Activated T-helper 9 cell treated with anti-CD3 and anti-CD28 coated beads, Interleukin-2, amount 50 U/mL, for 16 hours (primary cell): ENCODE measurements at regions not wholly inside any gene's neighbourhood (a gene's known extent, or its start where the extent isn't known, plus 50 kb on each side); places are given as distances from the start of the nearest gene placed in this dataset.
"Not testable (repeated sequence)": the region's sequence is repeated elsewhere in the genome, so short reads cannot be mapped to it uniquely, and the experiment has no call there.

Experiments used
- DNase-seq: peaks from one replicate; pipeline ENCODE4 v3.0.0-alpha.2; 2020; ENCODE audit warnings: low read depth

DNA sequence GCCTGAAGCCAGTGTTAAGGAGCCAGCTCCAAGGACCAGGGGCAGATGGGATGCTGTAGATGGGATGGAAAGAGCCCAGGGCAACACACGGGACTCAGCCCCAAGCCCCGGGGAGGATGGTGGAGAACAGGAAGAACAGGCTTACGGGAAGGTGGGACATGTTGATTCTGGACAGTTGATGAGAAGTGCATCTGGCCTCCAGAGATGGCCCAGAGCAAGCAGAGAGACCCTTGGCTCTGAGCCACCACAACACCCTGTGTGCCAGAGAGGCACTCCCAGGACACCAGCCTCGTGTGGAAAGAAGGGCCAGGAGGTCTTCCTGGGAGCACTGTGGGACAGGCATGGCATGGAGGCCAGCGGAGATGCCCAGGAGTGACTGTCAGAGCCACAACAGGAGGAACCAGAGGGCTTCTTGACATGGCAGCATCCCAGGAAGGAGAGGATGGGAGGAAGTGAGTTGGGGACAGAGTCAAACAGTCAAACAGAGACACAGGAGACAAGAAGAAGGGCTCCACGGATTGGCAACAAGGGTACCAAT, 156.3 kb upstream of the MVB12B start:
- DNase-seq = no peak

DNA sequence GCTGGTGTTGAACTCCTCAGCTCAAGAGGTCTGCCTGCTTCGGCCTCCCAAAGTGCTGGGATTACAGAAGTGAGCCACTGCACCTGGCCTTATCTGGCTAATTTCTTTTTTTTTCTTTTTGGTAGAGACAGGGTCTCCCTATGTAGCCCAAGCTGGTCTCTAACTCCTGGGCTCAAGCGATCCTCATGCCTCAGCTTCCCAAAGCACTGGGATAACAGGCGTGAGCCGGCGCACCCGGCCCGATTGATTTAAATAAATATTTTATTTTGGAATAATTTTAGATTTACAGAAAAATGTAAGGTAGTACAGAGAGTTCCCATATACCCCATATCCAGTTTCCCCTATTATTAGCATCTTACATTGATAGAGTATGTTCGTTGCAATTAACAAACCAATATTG, 155.0 kb upstream of the MVB12B start:
- no peak for DNase-seq

- no peak for DNase-seq
Measured at GRCh38 chr9:126173401-126173800, 153.2 kb upstream of the MVB12B start.

DNA sequence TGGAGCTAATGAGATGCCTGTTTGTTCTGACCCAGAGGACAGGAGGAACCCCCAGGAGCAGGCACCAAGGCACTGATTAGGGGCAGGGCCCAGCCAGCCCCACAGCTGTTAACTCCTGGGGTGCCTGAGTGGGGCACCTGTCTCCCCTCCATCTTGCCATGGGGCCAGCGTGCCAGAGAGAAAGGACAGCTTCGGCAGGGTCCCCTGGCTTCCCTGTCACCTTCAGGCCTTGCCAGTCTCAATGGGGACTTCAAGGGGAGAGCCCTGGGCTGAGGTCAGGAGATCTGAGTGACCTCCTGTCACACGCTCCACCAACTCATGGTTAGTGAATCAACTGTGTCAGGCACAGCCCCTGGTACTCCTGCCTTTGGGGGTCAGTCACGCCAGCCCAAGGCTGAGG, 152.7 kb upstream of the MVB12B start:
- no peak for DNase-seq

GRCh38 chr9:126183266-126183665, 143.4 kb upstream of the MVB12B start:
- no peak for DNase-seq

DNA sequence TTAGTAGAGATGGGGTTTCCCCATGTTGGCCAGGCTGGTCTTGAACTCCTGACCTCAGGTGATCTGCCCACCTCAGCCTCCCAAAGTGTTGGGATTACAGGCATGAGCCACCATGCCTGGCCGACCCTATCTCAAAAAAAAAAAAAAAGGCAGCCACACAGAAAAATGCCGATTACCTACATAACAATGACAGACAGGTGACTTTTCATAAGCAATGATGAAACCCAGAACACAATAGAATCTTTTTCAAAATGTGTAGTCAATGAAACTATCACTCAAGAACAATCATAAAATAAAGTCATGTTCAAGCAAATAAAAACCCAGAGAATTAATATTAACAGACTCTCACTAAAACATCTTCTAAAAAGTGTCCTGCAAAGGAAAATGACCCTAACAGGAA, 135.6 kb upstream of the MVB12B start:
- DNase-seq = not testable (repeated sequence)

- DNase-seq = no peak
Measured at GRCh38 chr9:126198854-126199253, 127.8 kb upstream of the MVB12B start.

DNA sequence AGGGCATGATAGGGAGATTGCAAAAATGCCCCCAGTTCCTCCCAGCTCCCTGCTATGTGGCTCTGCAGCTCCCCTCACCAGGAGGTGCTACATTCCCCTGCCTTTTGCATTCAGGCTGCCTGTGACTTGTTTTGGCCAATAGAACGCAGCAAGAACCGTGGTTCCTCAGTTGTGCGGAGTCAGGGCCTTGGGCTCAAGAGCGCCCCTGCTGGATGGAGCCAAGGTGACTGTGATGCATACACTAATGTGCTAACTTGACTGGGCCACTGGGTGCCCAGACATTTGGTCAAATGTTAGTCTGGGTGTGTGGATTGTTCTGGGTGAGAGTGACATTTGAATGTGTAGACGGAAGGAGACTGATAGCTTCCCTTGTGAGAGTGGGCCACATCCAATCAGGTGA, 123.3 kb upstream of the MVB12B start:
- no peak for DNase-seq

DNA sequence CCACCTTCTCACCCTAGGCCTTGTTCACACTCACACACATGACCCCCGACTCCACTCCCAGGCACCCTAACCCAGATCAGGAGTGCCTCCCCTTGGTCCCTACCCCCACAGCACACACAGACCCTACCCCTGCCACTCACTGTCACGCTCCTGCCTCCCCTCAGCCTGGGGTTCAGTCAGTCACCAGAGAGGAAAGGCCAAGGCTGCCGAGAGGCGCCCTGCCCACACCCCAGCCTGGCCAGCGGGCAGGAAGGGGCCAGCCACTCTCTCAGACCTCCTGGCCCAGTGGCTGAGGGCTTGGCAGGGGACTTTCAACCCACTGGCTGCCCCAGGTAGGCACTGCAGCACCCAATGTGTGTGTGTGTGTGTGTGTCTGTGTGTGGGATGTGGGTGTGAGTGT, 122.4 kb upstream of the MVB12B start:
- no peak for DNase-seq

DNA sequence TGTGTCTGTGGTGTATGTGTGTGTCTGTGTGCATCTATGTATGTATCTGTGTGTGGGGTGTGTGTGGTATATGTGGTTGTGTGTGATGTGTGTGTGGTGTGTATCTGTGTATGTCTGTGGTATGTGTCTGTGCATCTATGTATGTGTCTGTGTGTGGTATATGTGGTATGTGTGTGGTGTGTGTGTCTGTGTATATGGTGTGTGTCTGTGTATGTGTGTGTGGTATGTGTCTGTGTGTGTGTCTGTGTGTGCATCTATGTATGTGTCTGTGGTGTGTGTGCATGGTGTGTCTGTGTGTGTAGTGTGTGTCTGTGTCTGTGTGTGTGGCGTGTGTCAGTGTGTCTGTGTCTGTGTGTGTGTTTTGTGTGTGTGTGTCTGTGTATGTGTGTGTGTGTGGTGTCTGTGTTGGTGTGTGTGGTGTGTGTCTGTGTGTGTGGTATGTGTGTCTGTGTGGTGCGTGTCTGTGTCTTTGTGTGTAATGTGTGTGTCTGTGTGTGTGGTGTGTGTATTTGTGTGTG, 121.9 kb upstream of the MVB12B start:
- DNase-seq = no peak

GRCh38 chr9:126205265-126205664, 121.4 kb upstream of the MVB12B start:
- DNase-seq = no peak

DNA sequence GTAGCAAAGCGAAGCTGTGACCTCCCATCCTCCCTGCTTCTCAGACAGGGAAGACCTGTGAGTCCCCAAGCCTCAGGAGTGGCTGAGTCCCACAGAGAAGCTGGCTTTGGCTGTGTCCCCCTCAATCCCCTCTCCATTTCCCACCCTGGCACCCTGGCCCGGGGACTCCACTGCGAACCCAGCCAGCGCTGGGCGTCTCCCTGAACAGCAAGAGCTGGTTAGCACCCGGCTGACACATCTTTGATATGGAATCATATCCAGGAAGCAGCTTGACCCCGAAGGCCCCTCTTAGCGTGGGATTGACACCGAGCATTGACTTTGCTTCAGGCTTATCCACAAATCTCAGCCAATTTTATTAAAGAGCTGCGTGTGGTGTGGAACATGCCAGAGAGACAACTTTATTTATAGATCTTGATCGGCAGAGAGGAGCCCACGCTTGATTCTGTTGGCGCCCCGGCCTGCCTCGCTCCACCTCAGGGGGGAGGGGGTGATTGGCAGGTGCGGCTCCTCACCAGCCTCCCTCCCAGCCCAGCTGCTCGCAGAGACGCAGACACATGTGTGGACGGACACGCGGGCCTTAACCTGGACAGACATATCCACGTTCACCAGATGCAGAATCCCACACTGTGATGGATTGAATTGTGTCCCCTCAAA, 120.7 kb upstream of the MVB12B start:
- DNase-seq = no peak

- no peak for DNase-seq
Measured at GRCh38 chr9:126207256-126207655, 119.4 kb upstream of the MVB12B start.

DNA sequence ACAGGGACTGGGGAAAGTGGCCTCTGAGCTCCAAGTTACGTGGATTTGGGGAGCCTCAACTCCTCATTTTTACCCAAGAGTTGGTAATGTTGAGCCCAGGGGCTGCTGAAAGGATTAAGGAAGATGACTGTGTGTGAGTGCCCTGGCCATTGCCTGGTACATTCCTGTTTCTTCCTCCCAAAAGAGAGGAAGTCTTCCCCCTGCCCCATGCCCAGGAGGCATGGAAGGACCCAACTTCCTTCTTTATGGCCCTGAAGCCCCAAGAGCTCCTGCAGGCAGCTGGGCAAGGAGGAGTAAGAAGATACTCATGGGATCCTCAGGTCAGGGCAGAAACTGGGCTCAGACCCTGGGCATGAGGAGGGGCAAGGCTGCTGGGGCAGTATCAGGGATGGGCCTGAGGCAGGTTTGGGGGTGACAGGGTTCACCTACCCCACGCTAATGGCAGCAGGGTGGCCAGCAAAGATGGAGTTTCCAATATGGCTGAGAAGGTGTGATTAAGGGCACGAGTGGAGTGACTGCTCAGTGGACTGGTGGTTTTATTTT, 118.3 kb upstream of the MVB12B start:
- no peak for DNase-seq

- DNase-seq = no peak
Measured at GRCh38 chr9:126211441-126212074, 115.1 kb upstream of the MVB12B start.

- no peak for DNase-seq
Measured at GRCh38 chr9:126215486-126215885, 111.1 kb upstream of the MVB12B start.

- no peak for DNase-seq
Measured at GRCh38 chr9:126216826-126217225, 109.8 kb upstream of the MVB12B start.

- no peak for DNase-seq
Measured at GRCh38 chr9:126217250-126217653, 109.4 kb upstream of the MVB12B start.

DNA sequence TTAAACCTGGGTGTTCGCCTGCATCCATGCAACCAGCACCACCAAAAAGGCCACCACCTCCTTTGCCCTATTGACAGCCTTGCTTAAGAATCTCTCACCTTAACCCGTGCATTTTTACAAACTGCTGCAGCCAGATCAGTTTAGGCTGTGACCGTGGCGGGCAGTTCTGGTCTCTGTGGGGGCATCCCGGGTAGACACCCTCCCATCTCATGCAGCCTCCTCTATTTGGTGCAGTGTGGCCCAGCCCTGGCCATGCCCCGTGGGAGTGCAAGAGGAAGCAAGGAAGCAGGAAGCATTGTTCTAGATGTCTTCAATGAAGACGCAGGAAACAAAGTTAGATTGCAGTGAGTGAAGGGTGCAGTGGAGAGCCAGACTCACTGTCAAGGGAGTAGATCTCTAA, 108.8 kb upstream of the MVB12B start:
- DNase-seq = no peak

DNA sequence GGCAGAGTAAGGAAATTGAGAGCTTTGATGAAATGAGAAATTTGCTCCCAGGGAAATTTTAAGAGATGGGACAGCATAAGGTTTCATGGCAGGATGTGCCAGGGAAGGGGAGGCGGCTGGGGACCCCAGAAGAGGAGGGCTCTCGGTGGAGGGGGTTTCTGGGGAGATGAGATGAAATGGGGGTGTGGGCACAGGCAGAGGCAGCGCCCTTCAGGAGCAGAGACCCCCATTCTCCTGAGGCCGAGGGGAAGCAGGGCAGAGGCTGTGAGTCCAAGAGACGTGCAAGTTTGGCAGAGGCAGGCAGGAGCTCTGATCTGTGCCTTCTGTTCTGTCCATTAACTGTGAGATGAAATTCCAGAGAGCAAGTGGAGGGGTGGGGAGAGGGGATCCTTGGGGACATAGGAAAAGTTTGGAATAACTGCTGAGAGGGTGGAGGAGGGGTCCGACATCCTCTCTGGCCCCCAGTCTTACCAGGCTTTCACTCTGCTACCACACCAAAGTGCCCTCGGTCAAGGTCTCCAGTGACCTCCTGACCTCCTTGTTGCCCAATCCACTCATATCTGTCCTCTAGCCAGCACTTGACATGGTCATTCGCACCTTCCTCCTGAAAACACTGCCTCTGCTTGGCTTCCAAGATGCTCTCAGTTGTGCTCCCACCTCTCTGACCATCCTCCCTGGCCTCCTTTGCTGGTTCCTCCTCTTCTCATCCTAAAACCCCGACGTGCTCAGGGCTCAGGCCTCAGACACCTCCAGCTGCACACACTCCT, 108.1 kb upstream of the MVB12B start:
- DNase-seq = no peak

DNA sequence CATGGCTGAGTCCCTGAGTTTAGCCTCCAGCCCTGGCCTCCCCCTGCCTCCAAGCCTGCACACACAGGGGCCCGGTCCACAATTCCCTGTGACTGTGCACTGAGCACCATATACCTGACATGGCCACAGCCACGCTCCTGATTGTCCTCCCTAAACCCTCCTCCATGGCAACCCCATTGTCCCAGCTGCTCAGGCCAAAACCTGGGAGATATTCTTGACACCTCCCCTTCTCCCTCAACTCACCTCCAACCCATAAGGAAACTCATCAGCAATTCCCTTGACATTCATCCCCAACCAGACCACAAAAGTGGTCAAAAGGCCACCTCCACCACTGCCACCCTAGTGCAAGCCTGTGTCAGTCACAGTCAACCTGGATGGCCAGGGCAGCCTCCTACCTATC, 107.5 kb upstream of the MVB12B start:
- DNase-seq = no peak

GRCh38 chr9:126219648-126220063, 107.0 kb upstream of the MVB12B start:
- no peak for DNase-seq

GRCh38 chr9:126221480-126221879, 105.1 kb upstream of the MVB12B start:
- DNase-seq = no peak
